Activated CD4-positive, alpha-beta T cell treated with anti-CD3 and anti-CD28 coated beads for 48 hours (primary cell): ENCODE measurements at regions not wholly inside any gene's neighbourhood (a gene's known extent, or its start where the extent isn't known, plus 50 kb on each side); places are given as distances from the start of the nearest gene placed in this dataset.

ENCODE experiments used
- DNase-seq: peaks from one replicate; pipeline ENCODE4 v3.0.0-alpha.2; 2020

- no peak for DNase-seq
Observed at GRCh38 chr9:107620801-107621200, 131.2 kb upstream of the KLF4 start.

GRCh38 chr9:107620236-107620635, 130.7 kb upstream of the KLF4 start:
- no peak for DNase-seq

DNA sequence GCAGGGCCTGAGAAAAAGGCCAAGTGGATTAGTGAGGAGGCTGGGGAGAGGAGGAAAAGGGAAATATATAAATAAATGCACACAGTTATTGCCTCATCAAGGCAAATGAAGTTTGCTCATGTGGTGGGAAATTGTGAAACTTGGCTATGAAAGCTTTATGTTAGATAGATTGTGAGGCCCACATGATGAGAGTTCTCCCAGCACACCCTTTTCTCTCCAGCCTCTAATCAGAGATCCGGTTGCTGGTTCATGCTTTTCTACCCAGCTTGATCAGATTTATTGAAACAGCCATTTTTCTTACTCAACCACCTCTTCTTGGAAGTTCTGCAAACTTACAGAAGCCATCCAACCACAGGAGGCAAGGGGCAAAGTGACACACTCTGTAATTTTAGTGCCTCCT, 125.8 kb upstream of the KLF4 start:
- DNase-seq, result no peak

GRCh38 chr9:107614765-107615164, 125.2 kb upstream of the KLF4 start:
- no peak for DNase-seq

GRCh38 chr9:107613321-107613720, 123.8 kb upstream of the KLF4 start:
- no peak for DNase-seq

- no peak for DNase-seq
Observed at GRCh38 chr9:107612136-107612535, 122.6 kb upstream of the KLF4 start.

- DNase-seq, result no peak
Observed at GRCh38 chr9:107609547-107609946, 120.0 kb upstream of the KLF4 start.

DNA sequence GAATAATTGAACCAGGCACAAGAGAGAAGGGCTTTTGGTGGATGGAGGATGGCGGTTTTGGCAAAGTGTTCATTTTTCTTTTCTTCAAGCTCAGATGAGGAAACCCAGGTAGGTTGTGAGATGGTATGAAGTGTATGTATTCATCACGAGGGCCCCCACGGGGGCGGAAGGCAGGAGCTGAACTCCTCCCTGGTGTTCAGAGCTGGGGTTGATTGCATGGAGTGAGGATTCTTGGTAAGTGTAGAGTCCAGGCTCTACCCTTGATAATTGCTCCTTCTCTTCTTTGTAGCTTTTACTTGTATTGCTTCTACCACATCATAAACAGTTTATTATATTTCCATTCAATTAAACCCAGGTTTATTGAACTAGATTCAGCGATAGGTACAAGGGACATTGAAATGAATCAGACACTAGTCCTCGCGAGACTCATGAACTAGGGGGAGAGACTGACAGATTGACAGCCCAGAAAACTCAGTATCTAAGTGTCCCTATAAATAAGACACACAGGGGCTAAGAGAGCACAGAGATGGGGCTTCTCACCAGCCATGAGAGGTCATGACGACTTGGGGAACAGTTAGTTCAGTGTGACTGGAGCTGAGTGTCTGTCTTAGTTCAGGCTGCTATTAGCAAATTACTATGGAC, 116.7 kb upstream of the KLF4 start:
- DNase-seq, result no peak

DNA sequence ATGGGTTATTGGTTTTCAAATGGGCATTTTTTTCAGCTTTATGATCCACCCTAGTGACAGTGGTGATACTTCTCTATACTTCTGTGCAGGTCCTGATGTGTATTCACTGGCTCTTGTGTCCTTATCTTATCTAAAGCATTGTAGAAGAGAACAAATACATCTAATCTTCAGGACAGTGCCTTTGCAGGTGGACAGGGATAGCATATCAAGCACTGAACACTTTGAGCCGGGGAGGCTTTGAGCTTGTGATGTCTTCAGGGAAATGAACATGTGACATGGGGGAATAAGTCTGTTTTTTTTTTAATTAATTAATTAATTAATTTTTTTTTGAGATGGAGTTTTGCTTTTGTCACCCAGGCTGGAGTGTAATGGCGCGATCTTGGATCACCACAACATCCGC, 115.5 kb upstream of the KLF4 start:
- DNase-seq, result no peak

- no peak for DNase-seq
Observed at GRCh38 chr9:107603281-107603680, 113.7 kb upstream of the KLF4 start.

- DNase-seq, result no peak
Observed at GRCh38 chr9:107600060-107600573, 110.5 kb upstream of the KLF4 start.

DNA sequence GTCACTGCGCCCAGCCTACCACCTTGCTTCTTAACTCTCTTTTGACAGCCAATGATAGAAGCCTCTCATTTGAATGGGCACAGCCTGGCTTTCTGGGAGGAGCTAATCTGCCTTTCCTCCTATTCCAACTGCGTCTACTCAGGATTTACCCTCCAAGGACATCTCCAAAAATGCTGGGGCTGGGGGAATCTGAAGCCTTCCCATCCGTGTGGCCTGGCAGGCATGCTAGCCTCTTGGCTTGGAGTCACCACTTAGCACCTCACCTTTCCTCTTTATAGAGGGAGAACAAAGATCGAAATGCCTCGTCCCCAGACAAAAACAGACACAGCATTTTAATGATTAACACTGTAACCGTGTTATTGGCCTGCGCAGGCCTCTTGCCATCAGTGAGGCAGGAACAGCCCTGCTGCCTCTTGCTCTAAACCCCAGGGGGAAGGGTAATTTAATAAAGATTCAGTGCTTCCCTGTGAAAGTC, 108.2 kb upstream of the KLF4 start:
- DNase-seq, result no peak

- no peak for DNase-seq
Observed at GRCh38 chr9:107594908-107595530, 105.5 kb upstream of the KLF4 start.

DNA sequence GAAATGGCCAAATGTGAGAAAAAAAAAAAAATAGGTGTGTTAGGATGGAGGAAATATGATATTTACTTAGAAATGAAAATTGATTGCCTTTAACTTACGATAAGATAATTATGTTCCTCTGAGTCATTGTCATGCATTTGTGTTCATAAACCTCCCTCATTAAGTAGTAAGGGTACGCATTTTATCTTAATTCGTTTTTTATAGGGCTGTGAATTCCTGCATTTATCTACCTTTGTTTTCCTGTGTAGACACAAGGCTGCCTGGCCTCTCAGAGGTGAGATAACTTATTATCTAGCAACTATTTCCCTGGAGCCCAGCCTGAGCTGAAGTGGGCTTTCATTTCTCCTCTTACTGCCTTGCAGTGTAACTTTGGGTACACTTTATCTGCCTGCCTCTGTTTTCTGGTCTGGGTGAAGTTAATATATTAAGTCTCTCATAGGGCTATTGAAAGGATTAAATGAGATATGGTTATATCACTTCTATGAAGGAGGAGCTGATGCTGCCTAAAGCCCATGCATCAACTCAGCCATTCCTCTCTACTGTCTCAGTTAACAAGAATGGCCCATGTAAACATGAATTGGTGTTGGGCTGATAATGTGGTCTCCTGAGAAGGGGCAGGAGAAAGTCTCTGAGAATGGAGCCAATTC, 103.8 kb upstream of the KLF4 start:
- DNase-seq, result no peak

- DNase-seq, result no peak
Observed at GRCh38 chr9:107592424-107592823, 102.9 kb upstream of the KLF4 start.

GRCh38 chr9:107591781-107592180, 102.2 kb upstream of the KLF4 start:
- DNase-seq, result no peak

DNA sequence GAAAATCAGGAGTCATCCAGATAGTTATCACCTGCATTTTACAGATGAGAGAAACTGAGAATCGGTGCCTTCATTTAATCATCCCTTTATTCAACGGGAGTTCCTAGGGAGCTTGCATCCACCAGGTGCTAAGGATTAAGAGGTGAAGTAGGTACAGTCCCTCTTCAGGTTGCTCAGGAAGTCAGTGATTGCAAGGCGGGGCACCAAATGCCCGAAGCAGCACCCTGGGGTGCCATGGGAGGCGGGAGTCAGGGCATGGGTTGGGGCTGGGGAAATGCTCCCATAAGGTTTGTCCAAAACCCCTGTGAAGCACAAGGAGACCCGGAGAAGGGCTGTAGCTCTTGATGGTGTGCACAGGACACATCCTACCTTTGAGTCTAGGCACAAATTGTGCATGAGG, 98.8 kb upstream of the KLF4 start:
- no peak for DNase-seq

- no peak for DNase-seq
Observed at GRCh38 chr9:107587191-107587963, 97.8 kb upstream of the KLF4 start.

DNA sequence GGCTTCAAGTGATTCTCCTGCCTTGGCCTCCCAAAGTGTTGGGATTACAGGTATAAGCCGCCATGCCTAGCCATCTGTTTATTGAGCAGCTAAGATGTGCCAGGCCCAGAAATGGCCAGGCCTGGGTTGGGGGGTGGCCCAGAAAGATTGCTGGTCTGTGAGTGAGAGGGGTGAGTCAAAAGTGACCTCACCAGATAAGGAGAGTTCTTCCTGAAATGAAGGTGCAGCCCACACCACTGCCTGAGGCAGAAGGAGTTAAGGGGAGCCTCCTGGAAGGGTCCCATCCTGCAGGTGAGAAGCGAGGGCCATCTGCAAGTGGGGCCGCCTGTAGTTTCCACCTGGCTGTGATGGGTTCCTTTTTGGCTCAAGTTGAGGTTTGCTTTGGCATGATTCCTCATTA, 96.9 kb upstream of the KLF4 start:
- DNase-seq, result no peak

DNA sequence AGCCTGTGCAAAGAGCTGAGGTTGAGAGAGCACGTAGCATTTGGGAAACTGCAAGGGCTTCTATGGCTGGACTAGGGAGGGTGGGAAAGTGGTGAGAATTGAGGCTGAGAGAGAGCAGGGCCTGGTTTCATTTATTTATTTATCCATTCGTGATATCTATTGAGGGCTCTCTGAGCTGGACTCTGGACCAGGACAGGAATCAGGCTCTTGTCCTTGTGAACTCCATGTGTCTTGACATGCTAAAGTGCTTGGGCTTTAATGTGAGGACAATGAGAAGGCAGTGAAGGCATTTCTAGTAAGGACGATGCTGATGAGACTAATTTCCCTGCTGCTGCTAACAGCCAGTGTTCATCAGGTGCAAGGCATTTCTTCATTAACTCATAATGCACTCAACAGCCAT, 95.9 kb upstream of the KLF4 start:
- DNase-seq, result no peak

GRCh38 chr9:107584944-107585343, 95.4 kb upstream of the KLF4 start:
- no peak for DNase-seq

DNA sequence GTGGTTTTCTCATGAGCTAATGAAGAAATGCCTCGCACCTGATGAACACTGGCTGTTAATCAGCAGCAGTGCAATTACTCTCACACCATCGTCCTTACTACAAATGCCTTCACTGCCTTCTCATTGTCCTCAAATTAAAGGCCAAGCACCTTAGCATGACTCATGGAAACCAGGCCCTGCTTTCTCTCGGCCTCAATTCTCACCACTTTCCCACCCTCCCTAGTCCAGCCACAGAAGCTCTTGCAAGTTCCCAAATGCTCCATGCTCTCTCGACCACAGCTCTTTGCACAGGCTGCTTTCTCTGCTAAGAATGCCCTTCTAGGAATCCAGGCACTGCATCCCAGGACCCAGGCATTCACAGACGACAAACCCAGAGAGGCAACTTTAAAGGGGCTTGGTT, 94.6 kb upstream of the KLF4 start:
- no peak for DNase-seq

- DNase-seq, result no peak
Observed at GRCh38 chr9:107577140-107577776, 87.7 kb upstream of the KLF4 start.
